Medulla oblongata (tissue), 1 donor: ENCODE measurements at regions not wholly inside any gene's neighbourhood (a gene's known extent, or its start where the extent isn't known, plus 50 kb on each side); places are given as distances from the start of the nearest gene placed in this dataset.

Experiments
- DNase-seq: peaks from one replicate; pipeline ENCODE4 v3.0.0-alpha.2; 2015; ENCODE audit errors: extremely low spot score

GRCh38 chr22:48864748-48865147, 962.9 kb downstream of the BRD1 start:
- DNase-seq: no peak

GRCh38 chr22:48863965-48864528, 963.6 kb downstream of the BRD1 start:
- no peak for DNase-seq

GRCh38 chr22:48860557-48860956, 967.1 kb downstream of the BRD1 start:
- DNase-seq: no peak

GRCh38 chr22:48858856-48859255, 968.8 kb downstream of the BRD1 start:
- DNase-seq: no peak

- DNase-seq: no peak
Observed at GRCh38 chr22:48858121-48858520, 969.6 kb downstream of the BRD1 start.

GRCh38 chr22:48857202-48857805, 970.4 kb downstream of the BRD1 start:
- no peak for DNase-seq

- DNase-seq: no peak
Observed at GRCh38 chr22:48856308-48856615, 971.4 kb downstream of the BRD1 start.

GRCh38 chr22:48855593-48856307, 971.9 kb downstream of the BRD1 start:
- no peak for DNase-seq

GRCh38 chr22:48855013-48855412, 972.7 kb downstream of the BRD1 start:
- no peak for DNase-seq

- DNase-seq: no peak
Observed at GRCh38 chr22:48853627-48854240, 973.9 kb downstream of the BRD1 start.

- no peak for DNase-seq
Observed at GRCh38 chr22:48851933-48852549, 975.6 kb downstream of the BRD1 start.

GRCh38 chr22:48850658-48851287, 976.9 kb downstream of the BRD1 start:
- no peak for DNase-seq

- no peak for DNase-seq
Observed at GRCh38 chr22:48849963-48850657, 977.6 kb downstream of the BRD1 start.

GRCh38 chr22:48849219-48849912, 978.3 kb downstream of the BRD1 start:
- no peak for DNase-seq

- no peak for DNase-seq
Observed at GRCh38 chr22:48846200-48846599, 981.5 kb downstream of the BRD1 start.

- DNase-seq: no peak
Observed at GRCh38 chr22:48845356-48845936, 982.2 kb downstream of the BRD1 start.

GRCh38 chr22:48844056-48844675, 983.5 kb downstream of the BRD1 start:
- no peak for DNase-seq

- no peak for DNase-seq
Observed at GRCh38 chr22:48843640-48844039, 984.0 kb downstream of the BRD1 start.

- DNase-seq: no peak
Observed at GRCh38 chr22:48842976-48843375, 984.7 kb downstream of the BRD1 start.

- DNase-seq: no peak
Observed at GRCh38 chr22:48842583-48842945, 985.1 kb downstream of the BRD1 start.
